G401.6 (cell line): ENCODE measurements at regions not wholly inside any gene's neighbourhood (a gene's known extent, or its start where the extent isn't known, plus 50 kb on each side); places are given as distances from the start of the nearest gene placed in this dataset.

Experiments
- FAIRE-seq: peaks from 2 replicates; lab custom pipeline; 2012; peaks lifted over from hg19 to GRCh38; lab: Jason Lieb, UNC

DNA sequence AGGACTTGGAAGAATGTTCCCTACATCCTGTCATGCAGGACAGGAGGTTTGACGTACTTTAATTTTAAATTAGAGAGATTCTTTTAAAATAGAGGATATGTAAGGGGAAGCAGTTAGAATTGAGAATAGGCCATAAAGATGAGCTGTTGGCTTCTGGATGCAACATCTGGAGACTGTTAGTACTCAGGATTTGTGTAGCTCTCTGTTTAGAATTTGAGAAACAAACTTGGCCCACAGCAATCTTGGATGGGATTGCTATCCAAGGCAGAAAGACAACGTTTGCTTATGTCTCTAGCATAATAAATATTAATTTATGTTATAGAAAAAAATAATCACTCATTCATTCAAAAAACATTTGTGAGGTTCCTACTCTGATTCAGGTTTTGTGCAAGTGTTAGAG lies 398.4 kb upstream of the NOVA1 start:
- FAIRE-seq: no peak

DNA sequence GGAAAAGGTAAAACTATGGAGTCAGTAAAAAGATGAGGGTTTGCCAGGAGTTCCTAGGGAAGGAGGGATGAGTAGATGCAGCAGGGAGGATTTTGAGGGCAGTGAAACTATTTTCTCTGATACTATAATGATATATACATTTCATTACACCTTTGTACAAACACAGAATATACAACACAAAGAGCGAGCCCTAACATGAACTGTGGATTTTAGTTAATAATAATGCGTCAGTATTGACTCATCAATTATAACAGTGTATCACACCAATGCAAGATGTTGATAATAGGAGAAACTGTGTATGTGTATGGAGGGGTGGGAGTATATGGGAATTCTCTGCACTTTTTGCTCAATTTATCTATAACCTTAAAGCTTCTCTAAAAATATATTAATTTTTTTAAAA lies 404.3 kb upstream of the NOVA1 start:
- FAIRE-seq: no peak

DNA sequence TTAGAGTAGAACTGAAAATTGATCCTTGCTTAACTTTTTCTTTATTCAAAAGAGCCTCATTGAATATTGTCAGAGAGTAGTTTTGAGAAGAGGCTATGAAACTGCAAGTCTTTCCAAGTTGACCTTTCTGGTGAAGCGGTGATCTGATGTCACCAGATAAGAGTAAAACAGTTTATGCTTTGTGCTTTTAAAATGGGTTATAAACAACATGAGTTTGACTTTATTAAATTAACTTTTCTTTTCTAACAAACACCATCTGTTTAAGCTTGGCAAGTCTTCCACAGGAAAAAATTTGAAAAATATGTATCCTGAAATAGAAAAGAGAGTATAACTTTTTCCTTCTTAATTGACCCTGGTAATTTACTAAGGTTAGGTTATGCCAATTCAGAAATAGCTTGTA lies 408.7 kb upstream of the NOVA1 start:
- FAIRE-seq: no peak

DNA sequence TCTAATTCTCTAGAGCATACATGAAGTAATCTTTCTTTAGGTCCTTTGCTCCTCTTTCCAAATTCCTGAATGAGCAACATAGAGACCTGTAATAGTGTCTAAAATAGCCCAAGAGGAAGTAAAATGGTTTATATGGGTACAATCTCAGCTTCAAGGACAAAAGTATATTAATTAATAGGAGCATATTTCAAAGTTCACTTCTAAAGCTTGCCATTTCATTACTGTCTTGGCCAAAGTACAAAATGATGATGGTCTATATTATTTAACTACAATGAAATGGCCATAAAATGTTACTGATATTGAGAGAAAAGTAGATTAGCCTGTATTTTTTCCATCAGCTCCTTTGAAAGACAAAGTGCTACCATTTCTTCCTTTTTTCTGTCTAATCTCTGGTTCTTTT lies 410.4 kb upstream of the NOVA1 start:
- FAIRE-seq: no peak

DNA sequence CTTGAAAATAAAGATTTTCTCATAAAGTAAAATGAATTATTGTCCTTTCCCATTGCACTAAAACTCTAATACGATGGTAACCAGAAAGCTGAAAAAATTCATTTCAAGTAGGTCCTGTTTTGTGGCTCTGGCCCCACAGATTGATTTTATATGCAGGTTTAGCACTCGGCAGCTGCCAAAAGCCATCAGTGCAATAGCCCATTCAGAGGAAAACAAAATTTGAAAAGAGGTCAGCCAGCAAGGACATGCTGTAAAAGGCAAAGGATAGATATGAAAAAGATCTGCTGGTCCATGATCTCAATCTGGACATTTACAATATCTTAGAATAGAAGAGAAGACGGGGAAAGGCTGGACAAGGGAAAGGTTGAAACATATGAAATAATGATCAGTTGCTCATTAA lies 414.8 kb upstream of the NOVA1 start:
- FAIRE-seq: no peak

DNA sequence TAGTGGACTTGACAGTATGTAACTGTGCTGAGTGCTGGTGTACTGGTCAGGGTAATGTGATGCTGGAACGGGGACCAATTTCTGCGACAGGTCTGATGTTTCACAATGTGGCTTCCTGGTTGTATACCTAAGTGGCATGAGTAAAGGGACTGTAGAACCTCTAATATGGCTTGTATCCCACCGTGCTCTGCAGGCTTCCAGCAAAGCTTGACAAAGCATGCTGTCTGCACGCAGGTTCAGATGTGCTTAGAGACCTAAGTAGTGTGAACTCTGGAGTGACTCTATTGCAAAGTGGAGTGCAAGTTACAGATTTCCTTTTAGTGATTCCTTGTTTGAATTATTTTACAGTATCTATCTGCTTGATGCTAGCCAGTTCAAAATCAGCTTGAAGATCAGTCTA lies 415.8 kb upstream of the NOVA1 start:
- no peak for FAIRE-seq

DNA sequence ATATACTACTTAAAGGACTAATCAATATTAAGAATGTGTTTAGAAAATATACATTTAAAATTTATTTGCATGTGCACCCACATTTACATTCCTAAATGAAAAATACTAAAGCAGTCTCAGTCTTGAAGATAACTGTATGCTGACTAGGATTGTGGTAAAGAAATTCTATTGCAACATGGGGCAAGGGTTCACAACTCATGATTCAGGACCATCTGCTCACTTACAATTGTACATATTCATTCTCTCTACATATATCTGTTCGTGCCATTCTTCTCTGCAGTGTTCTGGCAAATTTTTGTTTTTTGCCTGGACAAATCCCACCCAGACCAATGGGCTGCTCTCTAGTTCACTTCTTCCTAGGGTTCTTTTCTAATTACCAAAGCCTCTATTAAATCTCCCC lies 417.2 kb upstream of the NOVA1 start:
- no peak for FAIRE-seq

DNA sequence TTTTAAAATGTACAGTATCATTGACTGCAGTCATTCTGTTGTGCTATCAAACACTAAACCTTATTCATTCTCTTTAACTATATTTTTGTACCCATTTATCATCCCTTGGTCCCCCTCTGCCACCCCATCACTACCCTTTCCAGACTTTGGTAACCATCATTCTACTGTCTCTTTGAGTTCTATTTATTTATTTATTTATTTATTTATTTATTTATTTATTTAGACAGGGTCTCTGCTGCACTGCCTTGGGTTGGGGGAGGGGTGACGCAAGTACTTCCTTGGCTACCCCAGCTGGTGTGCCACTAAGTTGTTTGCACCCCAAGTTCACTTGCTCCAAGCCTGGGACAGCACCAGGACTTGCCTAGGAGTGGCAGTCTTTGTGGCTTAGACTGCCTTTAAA lies 427.8 kb upstream of the NOVA1 start:
- no peak for FAIRE-seq

DNA sequence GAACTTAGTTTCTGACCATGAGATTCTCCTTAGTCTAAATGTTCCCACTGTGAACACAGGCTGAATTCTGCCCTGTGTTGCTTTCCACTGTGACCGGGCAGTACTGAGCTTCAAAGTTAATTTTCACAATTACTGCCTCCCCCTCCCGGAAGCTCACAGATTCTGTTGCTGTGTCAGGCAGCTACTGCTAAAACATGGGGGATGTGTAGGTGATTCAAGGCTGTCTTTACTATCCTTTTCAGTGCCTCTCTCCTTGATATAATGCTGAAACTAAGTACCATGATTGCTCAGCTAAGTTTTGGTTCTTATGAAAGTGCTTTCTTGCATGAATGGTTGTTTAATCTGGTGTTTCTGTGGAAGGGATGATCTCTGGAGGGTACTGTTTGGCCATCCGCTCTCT lies 428.3 kb upstream of the NOVA1 start:
- FAIRE-seq: no peak

DNA sequence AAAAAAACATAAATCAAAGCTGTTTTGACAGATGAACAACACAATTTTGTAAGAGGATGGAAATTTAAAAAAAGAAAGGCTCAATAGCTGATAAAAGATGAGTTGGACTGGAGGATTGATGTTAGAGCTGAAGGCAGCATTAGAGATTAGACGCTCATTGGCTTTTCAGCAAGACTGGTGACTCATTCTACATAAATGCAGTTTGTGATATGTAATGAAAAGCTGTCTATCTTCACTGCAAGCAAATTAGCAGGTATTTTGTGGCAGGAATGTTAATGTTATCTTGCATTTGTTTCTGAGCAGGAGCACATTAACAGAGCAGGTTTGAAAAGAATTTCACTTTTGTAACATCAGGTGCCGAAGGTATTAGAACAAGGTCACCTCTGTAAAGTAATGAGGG lies 442.7 kb upstream of the NOVA1 start:
- FAIRE-seq: no peak

DNA sequence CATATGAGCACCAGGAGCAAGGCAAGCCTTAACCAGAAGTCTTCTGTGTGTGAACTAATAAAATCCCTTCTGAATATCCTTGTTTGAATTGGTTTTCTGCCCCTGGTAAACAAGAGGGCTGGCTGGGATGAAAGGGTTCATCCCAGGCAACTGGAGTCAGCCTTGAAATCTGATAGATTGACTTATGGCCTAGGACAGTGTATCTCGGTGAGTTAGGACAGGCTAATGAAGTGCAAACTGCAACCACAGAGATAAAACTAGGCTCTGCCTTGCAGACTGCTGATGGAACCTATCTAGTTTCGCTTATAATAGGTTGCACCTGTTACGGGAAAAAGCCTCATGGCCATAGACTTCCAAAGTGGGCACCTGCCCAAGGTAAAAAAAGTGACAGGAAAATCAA lies 451.9 kb upstream of the NOVA1 start:
- no peak for FAIRE-seq

DNA sequence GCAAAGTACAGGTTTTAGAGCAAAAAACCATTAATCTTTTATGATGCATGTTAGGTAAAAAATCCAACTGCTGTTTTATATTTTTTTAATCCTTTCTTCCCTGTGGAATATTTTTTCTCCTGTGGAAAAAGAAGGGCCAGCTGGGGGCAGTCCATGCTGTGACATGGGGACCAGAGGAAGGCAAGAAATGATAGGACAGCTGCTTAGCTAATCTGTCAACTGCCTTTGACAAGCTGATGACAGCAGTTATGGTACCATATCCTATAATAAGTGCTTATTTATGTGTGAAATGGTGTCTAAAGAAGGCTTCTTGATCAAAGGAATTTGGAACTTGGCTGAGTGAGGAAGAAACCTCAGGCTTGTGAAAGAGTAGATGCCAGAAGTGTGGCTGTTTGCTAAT lies 452.4 kb upstream of the NOVA1 start:
- FAIRE-seq: no peak

DNA sequence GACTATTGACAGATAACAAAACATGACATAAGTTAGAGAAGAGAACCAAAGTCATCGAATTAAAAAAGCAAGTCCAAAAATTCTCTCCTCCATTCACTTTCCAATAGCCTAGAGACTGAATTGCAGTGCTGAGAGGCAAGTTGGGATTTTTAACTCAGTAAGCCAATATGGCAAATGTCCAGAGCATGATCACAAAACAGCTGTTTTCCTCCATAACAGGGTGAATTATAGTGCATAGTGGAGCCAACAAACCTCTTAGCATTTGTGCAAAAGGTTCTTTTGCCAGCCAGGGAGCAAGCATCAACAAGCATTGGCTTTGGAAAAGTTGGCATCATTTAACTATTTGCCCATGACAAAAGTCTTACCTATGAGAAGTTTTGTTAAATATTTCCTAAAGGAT lies 458.8 kb upstream of the NOVA1 start:
- FAIRE-seq: no peak

DNA sequence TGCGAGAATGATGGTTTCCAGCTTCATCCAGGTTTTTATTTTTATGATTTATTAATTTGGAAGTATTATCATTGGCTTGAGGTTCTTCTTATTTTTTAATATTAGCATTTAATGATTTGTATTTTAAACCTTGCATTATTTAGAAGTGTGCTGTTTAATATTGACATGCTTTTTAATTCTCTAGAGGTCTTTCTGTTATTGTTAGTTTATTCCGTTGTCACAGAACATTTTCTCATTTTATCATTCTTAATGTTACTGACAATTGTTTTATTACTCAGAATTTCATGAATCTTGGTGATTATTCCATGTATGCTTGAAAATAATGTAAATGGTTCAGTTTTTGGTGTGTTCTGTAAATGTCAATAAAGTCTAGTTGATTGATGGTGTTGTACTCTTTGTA lies 463.5 kb upstream of the NOVA1 start:
- FAIRE-seq: no peak

DNA sequence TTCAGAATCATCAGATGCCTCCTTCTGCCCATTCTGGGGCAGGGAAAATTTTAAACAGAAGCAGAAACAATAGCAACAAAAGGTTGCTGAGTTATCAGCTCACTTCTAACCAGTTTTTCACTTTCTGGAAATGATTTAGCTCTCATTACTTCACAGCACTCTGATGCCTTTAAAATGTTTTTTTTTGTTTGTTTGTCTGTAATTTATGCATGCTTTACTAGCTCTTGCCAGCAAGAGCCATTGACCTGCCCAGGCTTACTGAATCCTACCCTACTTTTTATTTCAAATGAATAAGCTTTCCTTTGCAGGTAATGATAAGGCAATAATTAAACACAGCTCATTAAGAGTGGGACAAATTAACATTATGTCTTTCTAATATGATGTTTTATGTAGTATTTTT lies 466.1 kb upstream of the NOVA1 start:
- no peak for FAIRE-seq

DNA sequence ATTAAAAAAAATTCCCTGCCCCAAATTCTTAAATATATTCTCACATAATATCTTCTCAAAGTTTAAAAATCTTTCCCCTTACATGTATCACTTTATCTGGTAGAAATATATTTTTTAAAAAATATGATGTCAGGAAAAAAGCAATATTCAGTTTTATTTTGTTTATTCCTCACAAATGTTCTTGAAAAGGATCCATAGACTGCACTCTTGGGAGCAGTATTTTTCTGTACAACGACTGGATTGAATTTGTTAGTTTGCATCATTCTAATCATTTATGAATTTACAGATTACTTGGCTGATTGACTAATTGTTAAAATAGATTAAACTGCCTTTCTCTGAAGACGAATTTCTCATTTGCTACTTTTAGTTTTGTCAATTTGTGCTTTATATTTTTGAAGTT lies 468.1 kb upstream of the NOVA1 start:
- no peak for FAIRE-seq

DNA sequence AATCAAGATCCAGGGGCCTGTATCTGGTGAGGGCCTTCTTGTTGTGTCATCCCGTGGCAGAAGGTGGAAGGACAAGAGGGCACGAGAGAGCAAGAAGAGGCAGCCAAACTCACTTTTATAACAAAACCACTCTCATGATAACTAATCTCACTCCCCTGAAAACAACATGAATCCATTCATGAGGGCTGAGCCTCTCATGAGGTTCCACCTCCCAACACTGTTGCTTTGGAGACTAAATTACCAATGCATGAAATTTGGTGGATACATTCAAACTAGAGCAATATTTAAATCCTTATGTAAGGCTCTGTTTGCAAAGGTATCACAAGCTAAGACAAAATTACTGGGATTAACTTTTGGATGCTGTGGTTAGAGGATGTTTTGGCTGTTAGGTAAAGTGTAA lies 470.1 kb upstream of the NOVA1 start:
- no peak for FAIRE-seq

DNA sequence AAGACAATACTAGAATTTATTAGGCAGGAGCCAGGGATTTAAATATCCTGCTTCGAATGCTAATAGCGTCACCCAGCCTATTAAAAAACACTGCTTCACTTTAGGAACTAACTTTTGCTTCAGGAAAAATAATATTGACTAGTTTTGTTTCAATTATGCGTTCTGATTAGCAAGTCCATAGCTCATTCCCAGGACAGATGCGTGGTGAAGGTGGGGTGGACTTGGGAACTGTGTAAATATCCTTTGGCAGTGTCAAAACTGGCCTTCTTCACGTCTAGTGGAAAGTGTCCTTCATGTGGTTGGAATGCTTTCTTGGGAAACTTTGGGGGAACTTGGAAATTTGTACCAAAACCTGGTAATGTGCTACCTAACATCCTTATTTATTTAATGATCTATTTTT lies 474.8 kb upstream of the NOVA1 start:
- FAIRE-seq: no peak

DNA sequence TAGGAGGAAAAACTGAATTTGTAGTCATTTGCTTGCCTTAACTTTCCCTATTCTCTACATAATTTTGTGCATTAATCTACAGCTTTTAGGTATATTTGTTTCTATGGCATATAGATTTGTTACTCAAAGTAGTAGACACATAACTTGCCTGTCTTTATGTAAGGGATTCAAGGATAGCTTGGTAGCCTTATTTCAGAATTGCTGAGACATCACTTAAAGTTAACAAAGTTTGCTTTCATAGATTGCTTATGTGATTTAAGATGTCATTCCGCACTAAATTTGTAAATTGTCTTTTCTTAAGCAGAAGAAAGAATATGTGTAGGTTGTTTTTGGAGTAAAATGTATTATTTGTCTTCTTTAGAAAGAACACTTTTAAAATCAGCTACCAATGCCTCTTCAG lies 477.7 kb upstream of the NOVA1 start:
- no peak for FAIRE-seq

DNA sequence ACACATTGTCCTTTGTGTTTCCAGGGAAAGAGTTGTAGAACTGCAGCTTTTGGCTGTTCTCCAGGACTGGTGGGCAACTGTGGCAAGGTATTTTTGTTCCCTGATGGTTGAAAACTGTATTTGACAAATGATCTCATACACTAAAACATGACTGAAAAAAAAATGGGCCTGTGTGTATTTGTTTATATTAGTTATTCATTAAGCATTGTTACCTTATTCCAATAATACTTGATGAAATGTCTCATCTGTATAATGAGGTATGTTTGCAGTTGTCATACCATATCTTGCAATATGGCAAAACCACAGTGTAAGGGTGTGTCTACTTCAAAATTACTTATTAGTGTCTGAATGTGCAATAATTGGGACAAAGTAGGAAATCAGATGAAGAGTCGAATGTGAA lies 479.4 kb upstream of the NOVA1 start:
- no peak for FAIRE-seq

DNA sequence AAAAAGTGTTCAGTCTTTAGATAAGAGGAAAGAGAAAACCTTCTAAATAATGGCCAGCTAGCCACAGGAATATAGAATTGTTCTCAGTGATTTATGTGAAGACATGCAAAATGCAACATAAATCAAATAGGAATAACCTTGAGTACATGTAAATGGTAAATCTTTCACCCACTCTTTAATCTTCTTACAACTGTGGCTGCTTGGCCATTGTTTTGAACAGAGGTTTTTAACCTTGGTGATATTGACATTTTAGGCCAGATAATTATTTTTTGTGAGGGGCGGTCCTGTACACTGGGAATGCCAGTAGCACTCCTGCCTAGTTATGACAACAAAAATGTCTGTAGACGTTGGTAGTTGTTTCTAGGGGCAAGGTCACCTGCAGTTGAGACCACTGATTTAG lies 479.9 kb upstream of the NOVA1 start:
- no peak for FAIRE-seq

DNA sequence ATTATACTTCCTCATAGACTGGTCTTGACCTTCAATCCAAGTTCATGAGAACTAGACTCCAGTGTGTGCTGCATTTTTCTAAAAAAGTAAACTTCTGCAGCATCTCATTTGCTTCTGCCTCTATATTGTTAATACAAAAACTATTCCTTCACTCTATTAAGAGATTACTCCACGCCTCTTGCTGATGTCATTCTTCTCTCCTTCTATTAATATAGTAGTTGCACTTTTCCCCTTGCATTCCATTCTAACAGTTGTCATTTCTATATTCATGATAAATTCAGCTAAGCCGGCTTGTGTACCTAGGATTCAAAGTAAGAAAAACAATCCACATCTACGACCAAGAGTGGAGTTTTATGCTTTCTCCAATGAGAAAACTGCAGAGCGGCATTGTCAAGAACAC lies 480.4 kb upstream of the NOVA1 start:
- FAIRE-seq: no peak

DNA sequence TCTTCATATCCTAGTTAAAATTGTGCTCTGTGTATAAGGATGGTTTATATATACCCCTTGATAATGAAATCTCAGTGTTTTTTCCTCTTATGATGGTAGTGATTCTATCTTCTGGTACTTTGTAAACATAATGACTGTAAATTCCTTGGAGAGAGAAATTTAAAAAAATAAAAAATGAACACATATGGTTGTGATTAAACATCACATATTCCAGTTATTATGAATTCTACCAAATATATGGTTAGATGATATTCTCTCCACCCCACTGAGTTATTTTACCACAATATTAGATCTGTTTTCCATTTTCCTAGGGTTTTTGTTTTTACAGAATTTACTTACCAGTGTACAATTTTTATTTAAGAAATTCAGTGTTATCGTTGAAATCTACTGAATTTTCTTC lies 481.9 kb upstream of the NOVA1 start:
- FAIRE-seq: no peak

DNA sequence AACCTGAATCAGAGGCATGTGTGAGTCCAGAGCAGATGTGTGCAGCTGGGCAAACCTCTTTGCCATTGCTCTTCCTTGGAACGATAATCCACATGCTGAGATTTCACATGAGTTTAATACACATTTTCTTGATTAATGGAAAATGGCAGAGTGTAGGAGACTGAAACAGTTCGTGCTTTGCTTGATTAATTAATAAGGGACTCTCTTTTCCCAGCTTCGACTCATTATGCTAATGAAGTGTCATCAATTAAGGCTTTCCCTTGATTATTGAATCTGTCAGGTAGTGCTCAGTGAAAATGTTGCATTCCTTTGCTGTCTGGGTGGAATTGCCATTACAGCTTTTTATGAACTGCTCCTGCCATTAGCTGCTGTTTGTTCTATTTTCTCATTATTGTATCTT lies 487.7 kb upstream of the NOVA1 start:
- no peak for FAIRE-seq

DNA sequence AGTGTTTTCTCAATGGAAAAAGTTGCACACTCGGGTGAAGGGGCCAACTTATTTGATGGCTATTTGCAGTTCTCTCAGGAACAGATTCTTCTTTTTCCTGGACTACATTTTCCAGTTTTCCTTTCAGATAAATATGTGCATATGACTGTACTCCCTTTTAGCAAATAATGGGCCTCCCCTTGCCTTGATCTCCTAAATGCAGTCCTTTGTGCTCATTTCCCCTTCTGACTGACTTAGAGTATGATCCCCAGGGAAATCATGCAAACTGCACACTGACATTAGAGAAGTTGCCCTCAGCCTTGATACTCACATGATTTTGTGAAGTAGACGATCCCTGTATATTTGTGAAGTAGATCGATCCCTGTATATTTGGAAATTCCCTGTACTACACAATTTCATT lies 492.9 kb upstream of the NOVA1 start:
- no peak for FAIRE-seq

DNA sequence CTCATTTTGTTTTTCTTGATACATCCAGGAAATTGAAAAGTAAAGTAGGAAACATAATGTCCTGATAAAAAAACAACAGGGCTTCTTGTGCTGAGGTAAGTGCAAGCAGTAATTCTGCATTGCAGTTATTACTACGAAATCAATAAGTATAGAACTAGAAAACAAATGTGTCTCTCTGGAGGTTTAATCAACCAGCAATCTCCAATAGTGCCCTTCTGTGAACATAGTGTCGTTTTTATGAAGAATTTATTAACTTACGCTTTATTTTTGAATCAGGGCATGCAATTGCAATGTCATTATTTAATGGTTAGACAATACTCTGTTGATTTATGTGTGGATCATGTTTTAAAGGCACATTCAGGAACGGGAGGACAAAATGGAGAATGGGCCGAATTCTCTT lies 494.1 kb upstream of the NOVA1 start:
- no peak for FAIRE-seq
